Stomach (tissue), 8 donors: ENCODE measurements at regions not wholly inside any gene's neighbourhood (a gene's known extent, or its start where the extent isn't known, plus 50 kb on each side); places are given as distances from the start of the nearest gene placed in this dataset.

ENCODE experiments used
- DNase-seq, 2 donors: peaks; one replicate each; pipeline versions ENCODE4 v3.0.0 to v3.0.0-alpha.2; 2013 to 2019
- H3K27ac ChIP-seq, 5 donors: fragments of 200-600 bp in 4 of 5; sonication (generic) in 4 of 5; one replicate each; pipeline ENCODE4 v1.5.1; 2013 to 2019; ENCODE audit warnings: mild to moderate bottlenecking in 1 of 5, moderate library complexity in 1 of 5
- H3K27me3 ChIP-seq, 3 donors: fragments of 200-600 bp; sonication (generic); one replicate each; pipeline ENCODE4 v1.5.1; 2017 to 2019; ENCODE audit warnings: mixed run types in 1 of 3
- H3K36me3 ChIP-seq, 4 donors: fragments of 200-600 bp; sonication (generic); 1 replicate in 3 of 4; 2 replicates in 1 of 4; pipeline ENCODE4 v1.5.1; 2016 to 2019
- H3K4me1 ChIP-seq, 4 donors: fragments of 200-600 bp; sonication (generic); one replicate each; pipeline ENCODE4 v1.5.1; 2016 to 2019
- H3K4me3 ChIP-seq, 4 donors: fragments of 200-600 bp; sonication (generic) in 3 of 4; one replicate each; pipeline ENCODE4 v1.5.1; 2016 to 2019; ENCODE audit warnings: mild to moderate bottlenecking in 1 of 4
- H3K9me3 ChIP-seq, 4 donors: fragments of 200-600 bp; sonication (generic); one replicate each; pipeline ENCODE4 v1.5.1; 2016 to 2019
- EP300 ChIP-seq: sonication (generic); formaldehyde crosslinking; IDR thresholded peaks from one replicate; pipeline ENCODE4 v1.6.1; 2017; ENCODE audit warnings: antibody characterized with exemption
- POLR2A ChIP-seq, 4 donors: fragments of 450-650 bp; IDR thresholded peaks; one replicate each; pipeline ENCODE4 v1.6.1; 2016; ENCODE audit warnings: antibody characterized with exemption in 4 of 4, control low read depth in 2 of 4, mild to moderate bottlenecking in 1 of 4, moderate library complexity in 1 of 4
- POLR2AphosphoS5 ChIP-seq, 3 donors: sonication (generic); formaldehyde crosslinking; IDR thresholded peaks; one replicate each; pipeline ENCODE4 v1.6.1; 2016; ENCODE audit warnings: antibody characterized with exemption in 3 of 3
- WGBS, 5 donors: extraction: QIAGEN DNeasy Blood & Tissue Kit in 3 of 5; methylation state at CpG; one replicate each; pipeline versions ENCODE4 v1.1.5 to v1.1.7; 2013 to 2018; 5-methylcytosine and 5-hydroxymethylcytosine counted together
- intact Hi-C: fragments of 100-400 bp; cut with DNase I; formaldehyde crosslinking; loops from one replicate; pipeline ENCODE4 v1.15.1; 2023; ENCODE audit warnings: low total_unique reads
- TF ChIP-seq, protein P1 (sequence below), 7 experiments: fragments of 450-650 bp in 4 of 7; fragments of 200-600 bp in 3 of 7; sonication (generic) in 3 of 7; IDR thresholded peaks; one replicate each; pipeline ENCODE4 v1.5.1; 2016 to 2019; ENCODE audit warnings: antibody characterized with exemption in 7 of 7, control low read depth in 2 of 7, mild to moderate bottlenecking in 1 of 7
- donor health status: healthy with polysubstance abuse.
- donor health status: Bipolar disorder and iron deficiency.
- donor health status: healthy.

- no peaks in the 10 kb centered on the region for H3K27me3 ChIP-seq
- H3K27ac ChIP-seq: peak overlapping the region in 2 of 5 donors; percentile 17 to 80
- H3K36me3 ChIP-seq: no peaks in the 10 kb centered on the region
- peaks cover 0 to 6% (median 2%) of the 10 kb centered on the region in 4 donors for H3K4me1 ChIP-seq
- intact Hi-C loops: no loop called here
- no peaks in the 10 kb centered on the region for H3K9me3 ChIP-seq
- no peak overlapping the region for H3K4me3 ChIP-seq
- WGBS, 5 donors: 34 to 42% (median 40%) methylated on average over 6 of the region's 6 CpGs
- peak in 1 of 2 donors; percentile 73 for DNase-seq
- TF ChIP-seq EP300 (peak; percentile 91), POLR2AphosphoS5 (IDR thresholded peaks at IDR 0.05) (peak; percentile 9 to 74 (median 66))
- TF ChIP-seq, protein P1, sequence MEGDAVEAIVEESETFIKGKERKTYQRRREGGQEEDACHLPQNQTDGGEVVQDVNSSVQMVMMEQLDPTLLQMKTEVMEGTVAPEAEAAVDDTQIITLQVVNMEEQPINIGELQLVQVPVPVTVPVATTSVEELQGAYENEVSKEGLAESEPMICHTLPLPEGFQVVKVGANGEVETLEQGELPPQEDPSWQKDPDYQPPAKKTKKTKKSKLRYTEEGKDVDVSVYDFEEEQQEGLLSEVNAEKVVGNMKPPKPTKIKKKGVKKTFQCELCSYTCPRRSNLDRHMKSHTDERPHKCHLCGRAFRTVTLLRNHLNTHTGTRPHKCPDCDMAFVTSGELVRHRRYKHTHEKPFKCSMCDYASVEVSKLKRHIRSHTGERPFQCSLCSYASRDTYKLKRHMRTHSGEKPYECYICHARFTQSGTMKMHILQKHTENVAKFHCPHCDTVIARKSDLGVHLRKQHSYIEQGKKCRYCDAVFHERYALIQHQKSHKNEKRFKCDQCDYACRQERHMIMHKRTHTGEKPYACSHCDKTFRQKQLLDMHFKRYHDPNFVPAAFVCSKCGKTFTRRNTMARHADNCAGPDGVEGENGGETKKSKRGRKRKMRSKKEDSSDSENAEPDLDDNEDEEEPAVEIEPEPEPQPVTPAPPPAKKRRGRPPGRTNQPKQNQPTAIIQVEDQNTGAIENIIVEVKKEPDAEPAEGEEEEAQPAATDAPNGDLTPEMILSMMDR (IDR thresholded peaks at IDR 0.05): no peak
These were observed 167.9 kb downstream of the IRS1 start for GRCh38 chr2:226631671-226632070.

GRCh38 chr2:226631187-226631586 lies 168.4 kb downstream of the IRS1 start:
- Histone ChIP-seq H3K4me1 (peaks cover 0 to 6% (median 2%) of the 10 kb centered on the region in 4 donors), H3K36me3 (no peaks in the 10 kb centered on the region), H3K27ac (peak overlapping the region in 3 of 5 donors; percentile 17 to 80 (median 32)), H3K9me3 (no peaks in the 10 kb centered on the region), H3K27me3 (no peaks in the 10 kb centered on the region), H3K4me3 (no peak overlapping the region)
- TF ChIP-seq EP300 (no peak), POLR2A (IDR thresholded peaks at IDR 0.05) (no peak), POLR2AphosphoS5 (IDR thresholded peaks at IDR 0.05) (no peak)
- TF ChIP-seq, protein P1 (IDR thresholded peaks at IDR 0.05): no peak
- WGBS, 5 donors: 89 to 98% (median 96%) methylated on average over 3 of the region's 3 CpGs
- intact Hi-C loops: no loop called here
- no peak for DNase-seq

DNA sequence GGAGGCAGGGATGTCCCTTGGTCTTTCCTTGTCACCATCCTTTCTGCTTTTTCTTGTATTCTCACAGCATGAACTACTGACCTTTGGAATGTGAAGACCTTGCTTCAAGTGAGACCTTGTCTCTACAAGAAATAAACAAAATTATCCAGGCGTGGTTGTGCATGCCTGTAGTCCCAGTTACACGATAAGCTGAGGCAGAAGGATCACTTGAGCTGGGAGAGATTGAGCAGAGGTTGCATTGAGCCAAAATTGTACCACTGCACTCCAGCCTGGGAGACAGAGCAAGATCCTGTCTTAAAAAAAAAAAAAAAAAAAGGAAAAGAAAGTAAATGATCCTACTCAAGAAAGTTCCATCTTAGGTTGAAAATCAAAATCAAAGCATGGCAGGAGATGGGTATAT lies 173.7 kb downstream of the IRS1 start:
- WGBS, 5 donors: 71 to 84% (median 74%) methylated on average over 2 of the region's 2 CpGs
- no peak overlapping the region for H3K27ac ChIP-seq
- intact Hi-C loops: no loop called here

DNA sequence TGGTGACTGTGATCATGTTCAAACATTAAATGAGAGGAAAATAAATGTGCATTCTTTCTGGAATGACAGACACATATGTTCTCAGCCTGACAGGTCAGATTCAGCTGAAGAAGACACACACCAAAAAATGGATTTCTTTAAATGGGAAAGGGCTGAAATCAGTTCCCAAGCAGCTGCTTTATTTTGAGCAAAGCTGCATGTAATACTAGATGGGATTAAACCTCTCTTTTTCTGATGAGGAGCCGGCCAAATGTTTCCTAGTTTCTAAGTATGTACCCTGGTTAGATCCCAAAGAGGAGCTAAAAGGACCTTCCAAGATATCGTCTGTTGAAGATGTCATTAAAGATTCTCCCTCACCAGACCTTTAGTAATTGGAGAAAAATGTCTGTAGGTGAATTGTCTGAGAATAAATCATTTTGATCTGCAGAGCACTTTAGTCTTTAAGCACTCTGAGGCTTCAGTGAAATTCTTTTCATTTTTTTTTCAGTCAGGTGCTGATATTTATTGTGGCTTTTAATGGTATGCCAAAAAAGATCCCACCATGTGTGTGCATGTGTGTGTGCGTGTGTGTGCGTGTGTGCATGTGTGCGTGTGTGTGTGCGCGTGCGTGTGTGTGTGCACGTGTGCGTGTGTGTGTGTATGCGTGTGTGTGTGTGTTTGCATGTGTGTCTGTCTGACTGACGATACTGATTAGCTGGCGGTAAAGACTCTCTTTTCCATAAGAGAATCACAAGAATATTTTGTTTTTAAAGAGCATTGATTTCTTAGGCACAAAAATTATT lies 175.8 kb downstream of the IRS1 start:
- 78 to 86% (median 82%) methylated on average over 13 of the region's 13 CpGs for WGBS, 5 donors
- H3K4me3 ChIP-seq: no peak overlapping the region
- H3K4me1 ChIP-seq: peaks cover 0 to 10% (median 2%) of the 10 kb centered on the region in 4 donors
- peak overlapping the region in 2 of 5 donors; percentile 11 to 14 for H3K27ac ChIP-seq
- no peaks in the 10 kb centered on the region for H3K27me3 ChIP-seq
- H3K36me3 ChIP-seq: no peaks in the 10 kb centered on the region
- TF ChIP-seq, protein P1 (IDR thresholded peaks at IDR 0.05): no peak
- no peak for TF ChIP-seq POLR2AphosphoS5 (IDR thresholded peaks at IDR 0.05)
- TF ChIP-seq EP300: no peak
- TF ChIP-seq POLR2A (IDR thresholded peaks at IDR 0.05): no peak
- no peaks in the 10 kb centered on the region for H3K9me3 ChIP-seq
- peak in 1 of 2 donors; percentile 39 for DNase-seq
- intact Hi-C loops: no loop called here

More for the DNA sequence above, 173.7 kb downstream of the IRS1 start:
- no peaks in the 10 kb centered on the region for H3K36me3 ChIP-seq
- H3K4me1 ChIP-seq: no peaks in the 10 kb centered on the region
- no peaks in the 10 kb centered on the region for H3K27me3 ChIP-seq
- TF ChIP-seq, protein P1 (IDR thresholded peaks at IDR 0.05): no peak
- TF ChIP-seq EP300 (no peak), POLR2A (IDR thresholded peaks at IDR 0.05) (no peak), POLR2AphosphoS5 (IDR thresholded peaks at IDR 0.05) (no peak)
- no peaks in the 10 kb centered on the region for H3K9me3 ChIP-seq
- no peak overlapping the region for H3K4me3 ChIP-seq
- no peak for DNase-seq
